ENCODE measurements at regions not wholly inside any gene's neighbourhood (a gene's known extent, or its start where the extent isn't known, plus 50 kb on each side); places are given as distances from the start of the nearest gene placed in this dataset.
A peak's percentile ranks its signal among the peaks of the same experiment; 100 is the strongest.
"Not testable (repeated sequence)": the region's sequence is repeated elsewhere in the genome, so short reads cannot be mapped to it uniquely, and the experiment has no call there.

DNA sequence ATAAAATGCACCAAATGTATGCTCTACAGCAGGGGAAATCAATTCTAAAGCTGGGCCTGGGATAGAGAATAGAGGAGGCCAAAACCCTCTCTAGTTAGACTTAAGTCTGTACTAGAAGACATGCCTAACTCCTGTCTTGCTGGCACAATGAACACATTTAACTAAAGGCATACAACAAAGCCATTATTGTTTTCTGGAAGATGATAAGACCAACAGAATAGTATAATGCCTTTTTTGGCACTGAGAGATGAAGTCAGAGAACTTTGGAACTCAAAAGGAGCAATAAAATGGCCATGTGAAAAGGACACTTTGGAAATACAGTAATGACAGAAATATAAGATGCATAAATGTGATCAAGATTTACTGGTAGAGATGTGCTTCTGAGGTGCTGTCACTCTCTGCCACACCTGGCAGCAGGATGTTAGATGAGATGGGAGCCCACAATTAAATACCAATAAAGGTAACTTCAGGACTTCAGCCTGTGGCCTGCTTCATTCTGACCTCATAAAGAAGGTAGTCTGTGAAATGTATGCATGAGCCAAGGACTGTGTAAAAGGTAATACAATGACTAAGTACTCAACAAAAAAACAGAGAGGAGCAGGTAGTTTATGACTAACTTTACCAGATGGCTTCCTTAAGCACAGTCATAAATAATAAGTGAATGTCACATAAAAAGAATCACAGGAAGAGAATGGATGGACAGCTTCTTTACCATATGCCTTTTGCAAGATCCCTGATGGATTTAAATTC lies 333.4 kb downstream of the BCKDHB start:
- no peak for DNase-seq

DNA sequence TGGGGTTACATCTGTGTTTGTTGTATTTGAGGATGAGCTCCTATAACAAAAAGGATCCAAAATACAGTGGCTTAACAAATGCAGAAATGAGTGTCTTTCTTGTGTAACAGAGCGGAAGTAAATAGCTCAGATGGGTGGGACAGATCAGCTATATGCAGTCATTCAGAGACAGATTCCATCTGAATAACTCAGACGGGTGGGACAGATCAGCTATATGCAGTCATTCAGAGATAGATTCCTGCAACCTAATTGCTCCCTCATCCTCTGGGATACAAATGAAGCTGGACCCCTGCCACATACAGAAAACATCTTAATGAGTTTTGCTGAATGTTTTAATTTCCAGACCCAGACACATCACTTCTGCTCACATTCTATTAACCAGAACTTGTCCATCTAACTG lies 332.3 kb downstream of the BCKDHB start:
- peak; percentile 95 for DNase-seq

DNA sequence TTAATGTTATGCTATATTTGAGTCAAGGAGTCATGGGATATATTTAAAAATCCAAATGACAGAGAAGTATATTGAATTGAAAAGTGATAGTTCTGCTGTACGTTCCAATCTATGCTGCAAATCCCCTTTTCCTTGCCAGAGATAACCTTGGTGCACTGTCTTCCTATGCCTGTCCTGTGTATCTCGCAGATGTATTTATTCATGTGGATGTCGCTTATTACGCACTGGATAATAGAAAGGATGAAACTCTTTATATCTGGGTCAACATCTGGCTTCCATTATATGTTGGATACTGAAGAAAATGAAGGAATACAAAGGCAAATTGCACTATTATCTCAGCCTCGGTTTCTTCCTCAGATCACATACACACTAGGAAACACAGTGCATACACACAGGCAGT lies 331.3 kb downstream of the BCKDHB start:
- DNase-seq, result no peak

DNA sequence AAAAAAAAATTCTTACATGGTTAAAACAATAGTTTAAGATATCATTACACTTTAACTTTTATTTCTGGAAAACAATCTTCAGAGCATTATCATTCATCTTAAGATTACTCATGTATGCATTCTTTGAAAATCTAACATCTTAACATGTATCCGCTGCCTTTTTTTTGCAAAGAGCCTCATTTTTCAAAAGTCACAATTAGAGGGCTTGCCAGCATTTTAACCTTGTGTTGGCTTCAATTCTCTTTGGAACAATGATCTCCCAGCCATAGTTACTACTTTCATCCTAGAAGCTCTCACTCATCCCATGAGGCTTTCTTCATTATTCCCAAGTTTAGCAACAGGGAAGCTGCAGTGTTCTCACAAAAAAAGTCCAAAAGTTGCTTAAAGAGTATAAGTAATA lies 330.8 kb downstream of the BCKDHB start:
- peak; percentile 35 for DNase-seq

DNA sequence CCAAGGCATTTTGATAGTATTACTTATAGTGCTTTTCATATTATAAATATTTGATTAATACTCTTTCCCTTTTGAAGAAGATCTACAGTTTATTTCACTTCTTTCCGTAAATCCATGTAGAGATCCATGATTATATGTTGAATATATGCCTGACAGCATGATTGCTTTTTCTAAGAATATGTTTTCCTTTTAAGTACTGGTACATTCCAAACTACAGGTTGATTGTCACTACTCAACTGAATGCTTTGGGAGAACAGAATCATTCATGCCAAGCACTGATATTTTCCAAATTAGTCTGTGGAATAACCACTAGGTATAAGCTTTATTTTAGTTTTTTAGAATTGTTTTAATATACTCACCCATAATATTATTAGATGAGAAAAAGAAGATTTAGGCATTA lies 330.2 kb downstream of the BCKDHB start:
- no peak for DNase-seq

DNA sequence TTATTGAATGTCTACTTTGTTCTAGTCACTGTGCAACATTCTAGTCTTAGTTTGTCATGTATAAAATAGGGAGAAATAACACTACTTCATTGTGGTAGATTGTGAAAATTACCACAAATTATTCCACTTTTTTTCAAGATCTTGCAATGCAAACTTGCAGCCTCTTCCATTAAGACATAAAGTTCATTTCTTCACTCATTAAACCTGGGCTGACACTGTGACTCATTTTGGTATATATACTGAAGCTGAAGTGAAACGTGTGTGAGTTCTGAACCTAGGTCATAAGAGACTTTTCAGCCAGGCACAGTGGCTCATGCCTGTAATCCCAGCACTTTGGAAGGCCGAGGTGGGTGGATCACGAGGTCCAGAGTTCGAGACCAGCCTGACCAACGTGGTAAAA lies 329.0 kb downstream of the BCKDHB start:
- DNase-seq, result no peak

DNA sequence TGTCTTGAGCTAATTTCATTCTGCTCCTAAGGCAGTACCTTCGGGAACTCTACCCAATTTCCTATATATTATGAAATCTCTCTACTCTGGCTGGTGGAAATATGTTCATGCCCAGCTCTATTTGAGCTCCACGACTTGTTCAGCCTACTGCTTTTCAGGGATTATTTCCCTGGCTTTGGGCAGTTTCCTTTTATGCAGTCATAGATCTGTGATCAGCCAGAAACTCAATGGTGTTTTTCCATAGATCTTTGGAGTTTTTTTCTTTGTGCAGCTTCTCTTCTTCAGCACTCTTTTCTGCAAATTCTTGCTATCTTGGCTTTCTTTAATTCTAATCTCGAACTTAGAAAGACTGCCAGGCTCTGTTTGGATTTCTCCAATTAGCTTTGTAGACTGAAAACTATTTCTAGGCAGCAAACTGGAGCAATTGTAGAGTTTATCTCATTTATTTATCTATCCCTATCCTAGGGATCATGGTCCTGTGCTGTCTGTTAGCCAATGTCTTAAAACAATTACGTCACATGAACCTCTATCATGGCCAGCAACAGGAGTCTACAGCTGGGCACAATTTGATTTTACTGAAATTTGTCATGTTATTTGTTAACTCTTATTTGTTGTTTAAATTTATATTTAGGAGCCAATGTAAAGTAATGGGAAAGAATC lies 328.4 kb downstream of the BCKDHB start:
- no peak for DNase-seq

DNA sequence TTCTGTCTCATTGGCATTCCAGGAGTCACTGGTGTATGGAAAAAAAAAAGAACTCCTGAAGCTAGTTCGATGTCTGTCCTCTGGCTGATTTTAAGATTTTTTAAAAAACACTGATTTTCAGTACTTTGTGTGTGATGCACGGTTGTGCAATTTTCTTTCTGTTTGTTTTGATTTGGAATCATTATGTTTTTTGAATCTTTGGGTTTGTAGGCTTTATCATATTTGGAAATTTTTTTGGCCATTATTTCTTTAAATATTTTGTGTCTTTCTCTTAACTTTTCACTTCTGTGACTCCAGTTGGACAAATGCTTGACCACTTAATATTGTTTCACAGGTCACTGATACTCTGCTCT lies 327.2 kb downstream of the BCKDHB start:
- DNase-seq, result no peak

DNA sequence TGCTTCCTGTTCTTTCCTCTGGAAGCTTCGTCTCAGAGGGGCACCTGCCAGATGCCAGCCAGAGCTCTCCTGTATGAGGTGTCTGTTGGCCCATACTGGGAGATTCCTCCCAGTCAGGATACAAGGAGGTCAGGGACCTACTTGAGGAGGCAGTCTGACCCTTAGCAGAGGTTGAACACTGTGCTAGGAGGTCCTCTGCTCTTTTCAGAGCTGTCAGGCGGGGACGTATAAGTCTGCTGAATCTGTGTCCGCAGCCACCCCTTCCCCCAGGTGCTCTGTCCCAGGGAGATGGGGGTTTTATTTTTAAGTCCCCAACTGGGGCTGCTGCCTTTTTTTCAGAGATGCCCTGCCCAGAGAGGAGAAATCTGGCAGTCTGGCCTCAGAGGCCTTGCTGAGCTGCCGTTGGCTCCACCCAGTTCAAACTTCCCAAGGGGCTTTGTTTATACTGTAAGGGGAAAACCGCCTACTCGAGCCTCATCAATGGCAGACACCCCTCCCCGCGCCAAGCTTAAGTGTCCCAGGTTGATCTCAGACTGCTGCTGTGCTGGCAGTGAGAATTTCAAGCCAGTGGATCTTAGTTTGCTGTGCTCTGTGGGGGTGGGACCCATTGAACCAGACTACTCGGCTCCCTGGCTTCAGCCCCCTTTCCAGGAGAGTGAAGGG lies 326.7 kb downstream of the BCKDHB start:
- DNase-seq, result no peak

DNA sequence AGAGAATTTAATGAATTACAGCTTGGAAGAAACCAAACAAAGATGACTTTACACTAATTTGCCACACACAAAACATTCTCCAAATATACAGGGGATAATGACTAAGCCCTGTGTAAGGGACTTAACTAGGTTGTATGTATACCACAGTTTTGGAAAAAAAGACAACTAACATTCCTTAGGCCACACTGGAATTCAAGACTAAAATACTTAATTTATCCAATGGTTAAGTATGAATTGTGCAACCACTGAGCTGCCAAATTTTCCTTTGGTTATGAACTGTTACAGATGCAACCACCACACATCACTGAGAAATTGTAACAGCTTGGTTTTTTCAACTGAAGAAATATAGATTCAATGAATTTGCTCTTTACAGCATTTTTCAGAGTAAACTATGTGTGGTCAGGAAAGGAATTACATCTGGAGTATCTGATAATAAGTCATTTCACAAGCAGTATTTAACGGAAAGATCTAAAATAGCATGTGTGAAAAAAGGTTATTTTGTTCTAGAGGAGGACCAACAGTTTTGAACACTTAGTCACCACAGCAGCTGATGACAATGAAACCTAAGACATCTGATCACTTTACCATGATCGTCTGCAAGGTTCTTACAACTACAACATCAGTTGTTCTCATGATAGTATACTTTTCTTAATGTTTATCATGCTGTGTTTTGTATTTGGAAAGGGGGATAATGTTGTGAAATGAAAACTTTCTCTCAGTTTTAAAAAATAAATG lies 318.8 kb downstream of the BCKDHB start:
- peak; percentile 94 for DNase-seq

DNA sequence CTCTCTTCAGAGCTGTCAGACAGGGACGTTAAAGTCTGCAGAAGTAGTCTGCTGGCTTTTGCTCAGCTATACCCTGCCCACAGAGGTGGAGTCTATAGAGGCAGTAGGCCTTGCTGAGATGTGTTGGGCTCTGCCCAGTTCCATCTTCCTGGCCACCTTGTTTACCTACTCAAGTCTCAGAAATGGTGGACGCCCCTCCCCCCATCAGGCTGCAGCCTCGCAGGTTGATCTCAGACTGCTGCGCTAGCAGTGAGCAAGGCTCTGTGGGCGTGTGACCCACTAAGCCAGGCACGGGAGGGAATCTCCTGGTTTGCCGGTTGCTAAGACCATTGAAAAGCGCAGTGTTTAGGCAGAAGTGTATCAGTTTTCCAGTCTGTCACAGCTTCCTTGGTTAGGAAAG lies 305.0 kb downstream of the BCKDHB start:
- no peak for DNase-seq

DNA sequence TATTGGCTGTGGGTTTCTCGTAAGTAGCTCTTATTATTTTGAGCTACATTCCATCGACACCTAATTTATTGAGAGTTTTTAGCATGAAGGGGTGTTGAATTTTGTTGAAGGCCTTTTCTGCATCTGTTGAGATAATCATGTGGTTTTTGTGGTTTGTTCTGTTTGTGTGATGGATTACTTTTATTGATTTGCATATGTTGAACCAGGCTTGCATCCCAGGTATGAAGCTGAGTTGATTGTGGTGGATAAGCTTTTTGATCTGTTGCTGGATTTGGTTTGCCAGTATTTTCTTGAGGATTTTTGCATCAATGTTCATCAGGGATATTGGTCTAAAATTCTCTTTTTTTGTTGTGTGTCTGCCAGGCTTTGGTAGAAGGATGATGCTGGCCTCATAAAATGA lies 301.5 kb downstream of the BCKDHB start:
- DNase-seq, result not testable (repeated sequence)

DNA sequence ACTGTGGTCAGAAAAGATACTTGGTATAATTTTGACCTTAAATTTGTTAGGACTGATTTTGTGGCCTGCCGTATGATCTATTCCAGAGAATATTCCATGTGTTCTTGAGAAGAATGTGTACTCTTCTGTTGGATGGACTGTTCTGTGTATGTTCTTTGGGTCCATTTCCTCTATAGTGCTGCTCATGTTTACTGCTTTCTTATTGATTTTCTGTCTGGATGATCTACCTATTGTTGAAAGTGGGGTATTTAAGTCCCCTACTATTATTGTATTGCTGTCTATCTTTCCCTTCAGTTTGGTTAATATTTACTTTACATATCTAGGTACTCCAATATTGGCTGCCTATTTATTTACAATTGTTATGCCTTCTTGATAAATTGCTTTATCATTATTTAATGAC lies 298.4 kb downstream of the BCKDHB start:
- DNase-seq, result no peak

DNA sequence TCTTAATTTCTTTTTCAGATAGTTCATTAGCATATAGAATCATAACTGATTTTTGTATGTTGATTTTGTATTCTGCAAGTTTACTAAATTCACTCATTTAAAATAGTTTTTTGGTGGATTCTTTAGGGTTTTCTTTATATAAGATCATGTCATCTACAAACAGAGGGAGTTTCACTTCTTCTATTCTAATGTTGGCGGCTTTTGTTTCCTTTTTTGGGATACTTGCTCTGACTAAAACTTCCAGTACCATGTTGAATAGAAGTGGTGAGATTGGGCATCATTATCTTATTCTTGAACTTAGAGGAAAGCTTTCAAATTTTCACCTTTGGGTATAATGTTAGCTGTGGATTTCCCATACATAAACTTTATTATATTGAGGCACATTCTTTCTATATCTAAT lies 296.9 kb downstream of the BCKDHB start:
- no peak for DNase-seq

DNA sequence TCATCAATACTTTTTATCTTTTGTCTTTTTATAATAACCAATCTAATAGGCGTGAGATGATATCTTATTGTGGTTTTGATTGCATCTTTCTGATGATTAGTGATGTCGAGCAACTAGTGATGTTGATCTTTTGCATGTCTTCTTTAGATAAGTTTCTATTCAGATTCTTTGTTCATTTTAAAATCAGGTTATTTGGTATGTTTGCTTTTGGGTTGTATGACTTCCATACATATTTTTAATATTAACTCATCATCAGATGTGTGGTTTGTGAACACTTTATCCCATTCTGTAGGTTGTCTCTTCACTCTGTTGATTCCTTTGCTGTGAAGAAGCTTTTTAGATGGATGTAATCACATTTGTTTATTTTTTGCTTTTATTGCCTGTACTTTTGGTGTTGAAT lies 295.8 kb downstream of the BCKDHB start:
- peak; percentile 49 for DNase-seq

Data from EL (cell line).